NCI-H2196 (cell line): ENCODE measurements at regions not wholly inside any gene's neighbourhood (a gene's known extent, or its start where the extent isn't known, plus 50 kb on each side); places are given as distances from the start of the nearest gene placed in this dataset.

Experiments used
- DNase-seq: peaks from one replicate; lab custom pipeline; 2025; ENCODE audit not compliant: unreplicated experiment; lab: John Stamatoyannopoulos, UW

GRCh38 chr18:22840606-22841144 lies 92.5 kb upstream of the RBBP8 start:
- DNase-seq = no peak

GRCh38 chr18:22841840-22842239 lies 91.3 kb upstream of the RBBP8 start:
- no peak for DNase-seq

GRCh38 chr18:22844190-22844589 lies 88.9 kb upstream of the RBBP8 start:
- no peak for DNase-seq

GRCh38 chr18:22844628-22845027 lies 88.5 kb upstream of the RBBP8 start:
- DNase-seq = no peak

GRCh38 chr18:22846088-22846683 lies 86.9 kb upstream of the RBBP8 start:
- peak; percentile 51 for DNase-seq

- no peak for DNase-seq
These were observed 86.4 kb upstream of the RBBP8 start for GRCh38 chr18:22846697-22847096.

- DNase-seq = no peak
These were observed 85.7 kb upstream of the RBBP8 start for GRCh38 chr18:22847392-22847791.

GRCh38 chr18:22847867-22848451 lies 85.2 kb upstream of the RBBP8 start:
- DNase-seq = no peak

- no peak for DNase-seq
These were observed 84.5 kb upstream of the RBBP8 start for GRCh38 chr18:22848615-22849014.

- no peak for DNase-seq
These were observed 76.3 kb upstream of the RBBP8 start for GRCh38 chr18:22856870-22857269.

GRCh38 chr18:22858121-22858520 lies 75.0 kb upstream of the RBBP8 start:
- no peak for DNase-seq

GRCh38 chr18:22860807-22861206 lies 72.3 kb upstream of the RBBP8 start:
- no peak for DNase-seq

GRCh38 chr18:22865354-22866116 lies 67.6 kb upstream of the RBBP8 start:
- no peak for DNase-seq

- DNase-seq = no peak
These were observed 64.3 kb upstream of the RBBP8 start for GRCh38 chr18:22868831-22869230.

- peak; percentile 11 for DNase-seq
These were observed 61.2 kb upstream of the RBBP8 start for GRCh38 chr18:22871809-22872525.

GRCh38 chr18:22872900-22873537 lies 60.1 kb upstream of the RBBP8 start:
- no peak for DNase-seq

GRCh38 chr18:22879293-22879692 lies 53.8 kb upstream of the RBBP8 start:
- DNase-seq = no peak

- DNase-seq = no peak
These were observed 51.0 kb upstream of the RBBP8 start for GRCh38 chr18:22882084-22882483.

GRCh38 chr18:22883179-22883578 lies 49.9 kb upstream of the RBBP8 start:
- DNase-seq = no peak
